Mesothelial cell of epicardium (in vitro differentiated cells): ENCODE measurements at regions not wholly inside any gene's neighbourhood (a gene's known extent, or its start where the extent isn't known, plus 50 kb on each side); places are given as distances from the start of the nearest gene placed in this dataset.

Experiments used
- DNase-seq, 2 experiments: peaks; one replicate each; pipeline ENCODE4 v3.0.0; 2021; ENCODE audit warnings: low spot score in 2 of 2; ENCODE audit not compliant: unreplicated experiment in 2 of 2
- H3K27ac Mint-ChIP-seq: 2 replicates; pipeline ENCODE4 v1.8.0; 2021; ENCODE audit warnings: mixed read lengths
- H3K27me3 Mint-ChIP-seq: 2 replicates; pipeline ENCODE4 v1.8.0; 2021; ENCODE audit warnings: low read depth, mixed read lengths
- H3K36me3 Mint-ChIP-seq: 2 replicates; pipeline ENCODE4 v1.8.0; 2021; ENCODE audit warnings: mixed read lengths
- H3K4me1 Mint-ChIP-seq: 2 replicates; pipeline ENCODE4 v1.8.0; 2021; ENCODE audit warnings: mixed read lengths
- H3K4me3 Mint-ChIP-seq: 2 replicates; pipeline ENCODE4 v1.8.0; 2021; ENCODE audit warnings: mild to moderate bottlenecking, moderate library complexity, mixed read lengths
- H3K9me3 Mint-ChIP-seq: 2 replicates; pipeline ENCODE4 v1.8.0; 2021; ENCODE audit warnings: mixed read lengths
- TF ChIP-seq, protein P1 (sequence below): fragments of 200-600 bp; sonication (generic); IDR thresholded peaks from one replicate; pipeline ENCODE4 v1.5.0; 2021; ENCODE audit warnings: antibody characterized with exemption; ENCODE audit not compliant: unreplicated experiment

GRCh38 chr3:28971156-28971555 is 309.7 kb upstream of the RBMS3 start:
- no peak for DNase-seq
- Mint-ChIP-seq H3K4me3 (no peak overlapping the region), H3K27ac (no peak overlapping the region), H3K27me3 (no peaks in the 10 kb centered on the region), H3K9me3 (peaks cover 51% of the 10 kb centered on the region), H3K4me1 (no peaks in the 10 kb centered on the region), H3K36me3 (peaks cover 8% of the 10 kb centered on the region)
- TF ChIP-seq, protein P1, sequence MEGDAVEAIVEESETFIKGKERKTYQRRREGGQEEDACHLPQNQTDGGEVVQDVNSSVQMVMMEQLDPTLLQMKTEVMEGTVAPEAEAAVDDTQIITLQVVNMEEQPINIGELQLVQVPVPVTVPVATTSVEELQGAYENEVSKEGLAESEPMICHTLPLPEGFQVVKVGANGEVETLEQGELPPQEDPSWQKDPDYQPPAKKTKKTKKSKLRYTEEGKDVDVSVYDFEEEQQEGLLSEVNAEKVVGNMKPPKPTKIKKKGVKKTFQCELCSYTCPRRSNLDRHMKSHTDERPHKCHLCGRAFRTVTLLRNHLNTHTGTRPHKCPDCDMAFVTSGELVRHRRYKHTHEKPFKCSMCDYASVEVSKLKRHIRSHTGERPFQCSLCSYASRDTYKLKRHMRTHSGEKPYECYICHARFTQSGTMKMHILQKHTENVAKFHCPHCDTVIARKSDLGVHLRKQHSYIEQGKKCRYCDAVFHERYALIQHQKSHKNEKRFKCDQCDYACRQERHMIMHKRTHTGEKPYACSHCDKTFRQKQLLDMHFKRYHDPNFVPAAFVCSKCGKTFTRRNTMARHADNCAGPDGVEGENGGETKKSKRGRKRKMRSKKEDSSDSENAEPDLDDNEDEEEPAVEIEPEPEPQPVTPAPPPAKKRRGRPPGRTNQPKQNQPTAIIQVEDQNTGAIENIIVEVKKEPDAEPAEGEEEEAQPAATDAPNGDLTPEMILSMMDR: no peak

DNA sequence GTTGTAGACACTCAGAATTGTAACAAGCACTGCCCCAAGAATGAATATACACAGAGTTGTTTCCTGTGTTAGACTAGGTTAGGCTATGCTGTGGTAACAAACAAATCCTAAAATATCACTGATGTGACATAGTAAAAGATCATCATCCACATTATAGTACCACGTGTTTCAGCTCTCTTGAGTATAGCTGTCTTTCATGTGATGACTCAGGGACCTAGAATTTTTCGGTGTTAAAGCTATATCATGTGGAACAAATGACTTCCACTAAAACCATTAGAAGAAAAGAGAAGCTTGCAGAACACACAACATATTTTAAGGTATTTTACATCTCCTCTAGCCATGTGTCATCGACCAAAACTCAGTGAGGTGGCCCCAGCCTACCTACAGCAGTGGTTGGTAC is 307.9 kb upstream of the RBMS3 start:
- TF ChIP-seq, protein P1: no peak
- Mint-ChIP-seq H3K27ac (no peak overlapping the region), H3K36me3 (peaks cover 4% of the 10 kb centered on the region), H3K4me1 (no peaks in the 10 kb centered on the region), H3K27me3 (no peaks in the 10 kb centered on the region), H3K9me3 (peaks cover 37% of the 10 kb centered on the region), H3K4me3 (no peak overlapping the region)
- no peak for DNase-seq

DNA sequence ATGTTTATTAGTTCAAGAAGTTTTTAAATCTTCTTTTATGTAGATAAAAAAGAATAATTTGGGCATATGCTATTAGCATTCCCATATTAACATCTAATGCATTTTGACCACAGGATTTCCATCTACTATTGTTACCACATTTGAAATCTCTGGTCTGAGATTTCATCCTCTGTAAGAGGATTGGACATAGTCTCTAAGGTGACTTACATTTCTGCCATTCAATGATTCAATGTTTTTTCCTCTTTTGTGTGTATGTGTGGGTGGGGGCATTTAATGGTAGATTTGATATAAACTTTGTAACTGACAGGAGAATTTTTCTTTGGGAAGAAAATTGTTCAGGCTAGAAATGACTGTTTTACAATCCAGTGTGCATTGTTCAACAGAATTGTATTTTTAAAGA is 307.3 kb upstream of the RBMS3 start:
- no peak for DNase-seq
- TF ChIP-seq, protein P1: no peak
- Mint-ChIP-seq H3K27ac (no peak overlapping the region), H3K36me3 (peaks cover 2% of the 10 kb centered on the region), H3K27me3 (no peaks in the 10 kb centered on the region), H3K9me3 (peaks cover 30% of the 10 kb centered on the region), H3K4me3 (no peak overlapping the region), H3K4me1 (no peaks in the 10 kb centered on the region)

DNA sequence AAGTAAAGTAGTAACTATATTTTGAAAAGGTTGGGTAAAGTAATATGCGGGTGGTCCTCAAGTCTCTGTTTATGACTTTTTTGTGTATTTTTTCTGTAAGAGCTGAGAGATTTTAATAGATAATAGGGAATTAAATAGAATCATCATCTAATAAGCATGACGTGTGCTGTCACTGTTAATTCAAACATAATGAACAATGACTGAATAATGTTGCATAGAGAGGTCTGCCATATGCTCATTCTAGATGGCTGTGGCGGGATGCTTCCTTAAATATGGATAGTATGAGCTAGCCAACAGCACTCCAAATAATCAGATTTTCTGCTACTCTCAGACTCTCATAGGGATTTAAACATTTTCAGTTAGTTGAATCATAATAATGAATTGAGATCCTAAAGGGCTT is 302.8 kb upstream of the RBMS3 start:
- Mint-ChIP-seq H3K9me3 (no peaks in the 10 kb centered on the region), H3K36me3 (no peaks in the 10 kb centered on the region), H3K4me3 (no peak overlapping the region), H3K4me1 (no peaks in the 10 kb centered on the region), H3K27me3 (no peaks in the 10 kb centered on the region), H3K27ac (no peak overlapping the region)
- TF ChIP-seq, protein P1: no peak
- DNase-seq: no peak

DNA sequence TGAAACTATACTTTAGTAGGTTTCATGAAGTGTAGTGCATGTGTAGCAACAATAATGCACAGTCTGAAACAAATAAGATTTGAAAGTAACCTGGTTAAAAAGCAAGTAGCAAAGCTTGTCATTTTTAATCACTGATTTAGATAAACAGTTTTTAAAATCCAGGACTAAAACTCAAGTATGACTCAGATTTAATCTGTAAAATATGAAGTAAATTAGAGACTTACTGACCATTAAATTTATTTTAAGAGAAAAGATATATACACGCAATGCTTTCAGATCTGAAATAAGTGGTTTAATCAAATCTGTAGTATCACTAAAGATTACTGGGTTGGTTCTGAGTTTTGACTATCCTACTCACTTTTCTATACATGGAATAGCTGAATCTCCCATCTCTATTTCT is 300.7 kb upstream of the RBMS3 start:
- TF ChIP-seq, protein P1: no peak

DNA sequence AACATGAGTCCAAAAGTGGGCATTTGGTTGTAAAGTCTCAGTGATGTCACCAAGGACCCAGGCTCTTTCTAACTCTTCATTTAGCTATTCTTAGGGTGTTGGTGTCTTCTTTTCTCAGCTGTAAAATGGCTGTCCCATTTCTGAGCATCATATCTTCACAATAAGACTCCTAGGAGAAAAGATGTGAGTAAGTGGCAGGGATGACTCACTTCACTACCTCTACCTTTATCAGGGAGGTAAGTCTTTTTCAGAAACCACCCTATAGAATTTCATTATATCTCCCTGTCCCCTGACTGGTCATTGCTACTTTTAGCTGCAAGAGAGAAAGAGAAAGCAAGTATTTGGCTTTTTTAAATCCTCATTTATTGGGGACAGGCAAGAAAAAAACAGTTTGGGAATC is 300.2 kb upstream of the RBMS3 start:
- Mint-ChIP-seq H3K4me3 (no peak overlapping the region), H3K36me3 (no peaks in the 10 kb centered on the region), H3K27ac (no peak overlapping the region), H3K9me3 (peaks cover 3% of the 10 kb centered on the region), H3K4me1 (no peaks in the 10 kb centered on the region), H3K27me3 (no peaks in the 10 kb centered on the region)
- DNase-seq: no peak
- TF ChIP-seq, protein P1: no peak

More for the DNA sequence above, 300.7 kb upstream of the RBMS3 start:
- Mint-ChIP-seq H3K4me3 (no peak overlapping the region), H3K27ac (no peak overlapping the region), H3K4me1 (no peaks in the 10 kb centered on the region), H3K36me3 (no peaks in the 10 kb centered on the region), H3K9me3 (peaks cover under 1% of the 10 kb centered on the region), H3K27me3 (no peaks in the 10 kb centered on the region)
- DNase-seq: no peak
